GM12891 (cell line): ENCODE measurements at regions not wholly inside any gene's neighbourhood (a gene's known extent, or its start where the extent isn't known, plus 50 kb on each side); places are given as distances from the start of the nearest gene placed in this dataset.
"Not testable (repeated sequence)": the region's sequence is repeated elsewhere in the genome, so short reads cannot be mapped to it uniquely, and the experiment has no call there.

Experiments used
- DNase-seq: peaks from one replicate; pipeline ENCODE4 v3.0.0; 2011; ENCODE audit warnings: low spot score; ENCODE audit not compliant: insufficient read length
- FAIRE-seq: peaks from 2 replicates; lab custom pipeline; 2011; peaks lifted over from hg19 to GRCh38; lab: Jason Lieb, UNC
- PAX5 ChIP-seq: IDR thresholded peaks from 2 replicates; pipeline ENCODE4 v1.6.1; 2011; ENCODE audit warnings: low read length, moderate library complexity, mild to moderate bottlenecking; ENCODE audit not compliant: insufficient read depth, severe bottlenecking
- POLR2A ChIP-seq: IDR thresholded peaks from 2 replicates; pipeline ENCODE4 v1.6.1; 2011; ENCODE audit warnings: low read depth, low read length, control low read depth
- POLR2AphosphoS5 ChIP-seq: IDR thresholded peaks from 2 replicates; pipeline ENCODE4 v1.6.1; 2011; ENCODE audit warnings: low read depth, low read length, control low read depth
- POU2F2 ChIP-seq: IDR thresholded peaks from 2 replicates; pipeline ENCODE4 v1.6.1; 2011; ENCODE audit warnings: low read depth, mild to moderate bottlenecking, control low read depth, low read length, moderate library complexity
- SPI1 ChIP-seq: IDR thresholded peaks from 2 replicates; pipeline ENCODE4 v1.6.1; 2011; ENCODE audit warnings: low read depth, low read length, control low read depth
- TAF1 ChIP-seq: IDR thresholded peaks from 2 replicates; pipeline ENCODE4 v1.6.1; 2011; ENCODE audit warnings: low read depth, low read length, control low read depth

GRCh38 chr2:84165256-84165655 lies 293.8 kb downstream of the SUCLG1 start:
- DNase-seq (no peak), FAIRE-seq (no peak)
- TF ChIP-seq TAF1 (no peak), POLR2AphosphoS5 (no peak), PAX5 (no peak), POLR2A (no peak), POU2F2 (no peak), SPI1 (no peak)

GRCh38 chr2:84160453-84160852 lies 298.6 kb downstream of the SUCLG1 start:
- TF ChIP-seq SPI1: no peak
- TF ChIP-seq PAX5: no peak
- no peak for FAIRE-seq
- no peak for DNase-seq

GRCh38 chr2:84158605-84159004 lies 300.5 kb downstream of the SUCLG1 start:
- TF ChIP-seq PAX5 (no peak), SPI1 (no peak), POLR2A (no peak), POLR2AphosphoS5 (no peak), POU2F2 (no peak), TAF1 (no peak)
- no peak for FAIRE-seq
- no peak for DNase-seq

GRCh38 chr2:84152462-84152861 lies 306.6 kb downstream of the SUCLG1 start:
- TF ChIP-seq POLR2AphosphoS5 (no peak), POLR2A (no peak), SPI1 (no peak), POU2F2 (no peak), PAX5 (no peak), TAF1 (no peak)
- FAIRE-seq: no peak
- no peak for DNase-seq

GRCh38 chr2:84144345-84144744 lies 314.7 kb downstream of the SUCLG1 start:
- TF ChIP-seq POLR2AphosphoS5 (no peak), POLR2A (no peak), SPI1 (no peak)
- FAIRE-seq (no peak), DNase-seq (no peak)

- TF ChIP-seq POU2F2 (no peak), PAX5 (no peak), TAF1 (no peak), SPI1 (no peak), POLR2A (no peak), POLR2AphosphoS5 (no peak)
- DNase-seq (no peak), FAIRE-seq (no peak)
These were observed 322.0 kb downstream of the SUCLG1 start for GRCh38 chr2:84137034-84137433.

GRCh38 chr2:84132370-84132769 lies 326.7 kb downstream of the SUCLG1 start:
- DNase-seq (no peak), FAIRE-seq (no peak)
- TF ChIP-seq PAX5 (no peak), POU2F2 (no peak), SPI1 (no peak), TAF1 (no peak), POLR2AphosphoS5 (no peak), POLR2A (no peak)

- TF ChIP-seq POLR2A (no peak), PAX5 (no peak)
- FAIRE-seq (no peak), DNase-seq (no peak)
These were observed 327.7 kb downstream of the SUCLG1 start for GRCh38 chr2:84131278-84131830.

- no peak for FAIRE-seq
- TF ChIP-seq SPI1: no peak
- TF ChIP-seq POLR2AphosphoS5: no peak
- TF ChIP-seq PAX5: no peak
- TF ChIP-seq POLR2A: no peak
- no peak for TF ChIP-seq POU2F2
- no peak for TF ChIP-seq TAF1
- no peak for DNase-seq
These were observed 330.1 kb downstream of the SUCLG1 start for GRCh38 chr2:84129018-84129417.

- not testable (repeated sequence) for FAIRE-seq
These were observed 331.3 kb downstream of the SUCLG1 start for GRCh38 chr2:84127812-84128211.

GRCh38 chr2:84126530-84126929 lies 332.6 kb downstream of the SUCLG1 start:
- DNase-seq (no peak), FAIRE-seq (no peak)
- TF ChIP-seq TAF1 (no peak), POLR2AphosphoS5 (no peak), POU2F2 (no peak), POLR2A (no peak), PAX5 (no peak)

More at GRCh38 chr2:84127812-84128211, 331.3 kb downstream of the SUCLG1 start:
- not testable (repeated sequence) for DNase-seq
